ENCODE measurements at regions not wholly inside any gene's neighbourhood (a gene's known extent, or its start where the extent isn't known, plus 50 kb on each side); places are given as distances from the start of the nearest gene placed in this dataset.

- TF ChIP-seq, protein P1, sequence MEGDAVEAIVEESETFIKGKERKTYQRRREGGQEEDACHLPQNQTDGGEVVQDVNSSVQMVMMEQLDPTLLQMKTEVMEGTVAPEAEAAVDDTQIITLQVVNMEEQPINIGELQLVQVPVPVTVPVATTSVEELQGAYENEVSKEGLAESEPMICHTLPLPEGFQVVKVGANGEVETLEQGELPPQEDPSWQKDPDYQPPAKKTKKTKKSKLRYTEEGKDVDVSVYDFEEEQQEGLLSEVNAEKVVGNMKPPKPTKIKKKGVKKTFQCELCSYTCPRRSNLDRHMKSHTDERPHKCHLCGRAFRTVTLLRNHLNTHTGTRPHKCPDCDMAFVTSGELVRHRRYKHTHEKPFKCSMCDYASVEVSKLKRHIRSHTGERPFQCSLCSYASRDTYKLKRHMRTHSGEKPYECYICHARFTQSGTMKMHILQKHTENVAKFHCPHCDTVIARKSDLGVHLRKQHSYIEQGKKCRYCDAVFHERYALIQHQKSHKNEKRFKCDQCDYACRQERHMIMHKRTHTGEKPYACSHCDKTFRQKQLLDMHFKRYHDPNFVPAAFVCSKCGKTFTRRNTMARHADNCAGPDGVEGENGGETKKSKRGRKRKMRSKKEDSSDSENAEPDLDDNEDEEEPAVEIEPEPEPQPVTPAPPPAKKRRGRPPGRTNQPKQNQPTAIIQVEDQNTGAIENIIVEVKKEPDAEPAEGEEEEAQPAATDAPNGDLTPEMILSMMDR (IDR thresholded peaks at IDR 0.05; ENCODE audit: insufficient read depth in 1 of 2, low read depth in 1 of 2, low read length in 1 of 2, severe bottlenecking in 1 of 2, unreplicated experiment in 1 of 2), result no peak
- no peak overlapping the region for H3K4me3 ChIP-seq (ENCODE audit: low read depth, low read length)
- peaks cover 6% of the 10 kb centered on the region for H3K36me3 Mint-ChIP-seq (ENCODE audit: insufficient read depth, unreplicated experiment)
- H3K36me3 ChIP-seq (ENCODE audit: control insufficient read depth, insufficient read depth, low read length), result no peaks in the 10 kb centered on the region
- no peak for DNase-seq
- H3K27me3 ChIP-seq (replicated peaks; ENCODE audit: control insufficient read depth, insufficient read depth, low read length), result no peaks in the 10 kb centered on the region
- H3K27me3 Mint-ChIP-seq (ENCODE audit: insufficient read depth, unreplicated experiment), result no peaks in the 10 kb centered on the region
- peaks cover 4% of the 10 kb centered on the region for H3K4me1 Mint-ChIP-seq (ENCODE audit: low read depth, unreplicated experiment)
- BruUV-seq (replicated peaks), result no TSS peak
- intact Hi-C loops (cut with micrococcal nuclease; ENCODE audit: unreplicated experiment), result no loop called here
- no peaks in the 10 kb centered on the region for H3K4me1 ChIP-seq
- H3K9me3 ChIP-seq, result no peaks in the 10 kb centered on the region
- no peaks in the 10 kb centered on the region for H3K9me3 Mint-ChIP-seq (ENCODE audit: unreplicated experiment)
- CTCF ChIA-PET, result no interaction called here
- no peak overlapping the region for H3K27ac Mint-ChIP-seq (ENCODE audit: unreplicated experiment)
- POLR2A ChIA-PET, result no interaction called here
- H3K4me3 Mint-ChIP-seq (ENCODE audit: unreplicated experiment), result no peak overlapping the region
Observed at GRCh38 chr6:12221856-12222255, 68.3 kb upstream of the EDN1 start.

GRCh38 chr6:12222405-12223366 is 67.5 kb upstream of the EDN1 start:
- ChIA-PET POLR2A (no interaction called here), CTCF (no interaction called here)
- BruUV-seq (replicated peaks), result no TSS peak
- Mint-ChIP-seq H3K36me3 (ENCODE audit: insufficient read depth, unreplicated experiment) (peaks cover 6% of the 10 kb centered on the region), H3K4me3 (ENCODE audit: unreplicated experiment) (no peak overlapping the region), H3K4me1 (ENCODE audit: low read depth, unreplicated experiment) (peaks cover 4% of the 10 kb centered on the region), H3K27ac (ENCODE audit: unreplicated experiment) (no peak overlapping the region), H3K27me3 (ENCODE audit: insufficient read depth, unreplicated experiment) (no peaks in the 10 kb centered on the region), H3K9me3 (ENCODE audit: unreplicated experiment) (no peaks in the 10 kb centered on the region)
- TF ChIP-seq, protein P1 (IDR thresholded peaks at IDR 0.05; ENCODE audit: insufficient read depth in 1 of 2, low read depth in 1 of 2, low read length in 1 of 2, severe bottlenecking in 1 of 2, unreplicated experiment in 1 of 2), result no peak
- H3K27me3 ChIP-seq (replicated peaks; ENCODE audit: control insufficient read depth, insufficient read depth, low read length), result no peaks in the 10 kb centered on the region
- H3K36me3 ChIP-seq (ENCODE audit: control insufficient read depth, insufficient read depth, low read length), result no peaks in the 10 kb centered on the region
- no peak for DNase-seq
- H3K4me1 ChIP-seq, result no peaks in the 10 kb centered on the region
- no peaks in the 10 kb centered on the region for H3K9me3 ChIP-seq
- H3K4me3 ChIP-seq (ENCODE audit: low read depth, low read length), result no peak overlapping the region
- intact Hi-C loops (cut with micrococcal nuclease; ENCODE audit: unreplicated experiment), result no loop called here

- DNase-seq, result no peak
- peaks cover 6% of the 10 kb centered on the region for H3K36me3 Mint-ChIP-seq (ENCODE audit: insufficient read depth, unreplicated experiment)
- ChIA-PET CTCF (no interaction called here), POLR2A (no interaction called here)
- Histone ChIP-seq H3K36me3 (ENCODE audit: control insufficient read depth, insufficient read depth, low read length) (no peaks in the 10 kb centered on the region), H3K4me3 (ENCODE audit: low read depth, low read length) (no peak overlapping the region), H3K27me3 (replicated peaks; ENCODE audit: control insufficient read depth, insufficient read depth, low read length) (no peaks in the 10 kb centered on the region), H3K4me1 (peaks cover 5% of the 10 kb centered on the region), H3K9me3 (no peaks in the 10 kb centered on the region)
- intact Hi-C loops (cut with micrococcal nuclease; ENCODE audit: unreplicated experiment), result no loop called here
- TF ChIP-seq, protein P1 (IDR thresholded peaks at IDR 0.05; ENCODE audit: insufficient read depth in 1 of 2, low read depth in 1 of 2, low read length in 1 of 2, severe bottlenecking in 1 of 2, unreplicated experiment in 1 of 2), result no peak
- H3K27me3 Mint-ChIP-seq (ENCODE audit: insufficient read depth, unreplicated experiment), result no peaks in the 10 kb centered on the region
- H3K4me1 Mint-ChIP-seq (ENCODE audit: low read depth, unreplicated experiment), result peaks cover 8% of the 10 kb centered on the region
- BruUV-seq (replicated peaks), result no TSS peak
- H3K27ac Mint-ChIP-seq (ENCODE audit: unreplicated experiment), result no peak overlapping the region
- no peaks in the 10 kb centered on the region for H3K9me3 Mint-ChIP-seq (ENCODE audit: unreplicated experiment)
- no peak overlapping the region for H3K4me3 Mint-ChIP-seq (ENCODE audit: unreplicated experiment)
Observed at GRCh38 chr6:12223383-12223782, 66.8 kb upstream of the EDN1 start.
